Activated T-helper 1 cell treated with anti-CD3 and anti-CD28 coated beads, Interleukin-2, amount 50 U/mL, for 16 hours (primary cell): ENCODE measurements at regions not wholly inside any gene's neighbourhood (a gene's known extent, or its start where the extent isn't known, plus 50 kb on each side); places are given as distances from the start of the nearest gene placed in this dataset.

Experiments used
- DNase-seq, 2 donors: peaks; one replicate each; pipeline ENCODE4 v3.0.0-alpha.2; 2020; ENCODE audit warnings: low read depth in 1 of 2, low spot score in 1 of 2

- no peak for DNase-seq
These were observed 105.1 kb downstream of the TRAPPC11 start for GRCh38 chr4:183763990-183764754.

GRCh38 chr4:183765251-183765911, 106.3 kb downstream of the TRAPPC11 start:
- no peak for DNase-seq

GRCh38 chr4:183766140-183766539, 107.0 kb downstream of the TRAPPC11 start:
- DNase-seq, result no peak

- no peak for DNase-seq
These were observed 111.8 kb downstream of the TRAPPC11 start for GRCh38 chr4:183770906-183771305.

GRCh38 chr4:183772361-183772760, 113.3 kb downstream of the TRAPPC11 start:
- no peak for DNase-seq

GRCh38 chr4:183773790-183774189, 114.7 kb downstream of the TRAPPC11 start:
- DNase-seq, result no peak

GRCh38 chr4:183783306-183783705, 121.8 kb upstream of the STOX2 start:
- DNase-seq, result no peak

- no peak for DNase-seq
These were observed 121.0 kb upstream of the STOX2 start for GRCh38 chr4:183783991-183784553.

- no peak for DNase-seq
These were observed 116.7 kb upstream of the STOX2 start for GRCh38 chr4:183788308-183788905.

- DNase-seq, result no peak
These were observed 115.5 kb upstream of the STOX2 start for GRCh38 chr4:183789657-183790056.

- DNase-seq, result no peak
These were observed 114.4 kb upstream of the STOX2 start for GRCh38 chr4:183790661-183791060.

GRCh38 chr4:183797011-183797444, 108.1 kb upstream of the STOX2 start:
- no peak for DNase-seq

GRCh38 chr4:183797445-183798300, 107.4 kb upstream of the STOX2 start:
- no peak for DNase-seq

- no peak for DNase-seq
These were observed 106.5 kb upstream of the STOX2 start for GRCh38 chr4:183798301-183799253.

- DNase-seq, result no peak
These were observed 103.5 kb upstream of the STOX2 start for GRCh38 chr4:183801457-183802165.

- DNase-seq, result no peak
These were observed 98.8 kb upstream of the STOX2 start for GRCh38 chr4:183806341-183806740.

GRCh38 chr4:183807420-183808096, 97.5 kb upstream of the STOX2 start:
- DNase-seq, result no peak

GRCh38 chr4:183808097-183808456, 97.0 kb upstream of the STOX2 start:
- no peak for DNase-seq

- no peak for DNase-seq
These were observed 92.5 kb upstream of the STOX2 start for GRCh38 chr4:183812567-183812966.
